Body of pancreas (tissue), 4 donors: ENCODE measurements at regions not wholly inside any gene's neighbourhood (a gene's known extent, or its start where the extent isn't known, plus 50 kb on each side); places are given as distances from the start of the nearest gene placed in this dataset.

Experiments used
- ATAC-seq: fragments of 150-250 bp; one replicate; pipeline ENCODE4 v1.9.1; 2016
- DNase-seq, 4 donors: peaks; one replicate each; pipeline ENCODE4 v3.0.0-alpha.2; 2019
- H3K27ac ChIP-seq, 4 donors: fragments of 200-600 bp; sonication (generic); 1 replicate in 3 of 4; 2 replicates in 1 of 4; pipeline versions ENCODE4 v1.5.1 to v1.6.1; 2016 to 2019; ENCODE audit warnings: mild to moderate bottlenecking in 1 of 4, mixed read lengths in 1 of 4, moderate library complexity in 1 of 4
- H3K27me3 ChIP-seq, 2 donors: fragments of 200-600 bp; sonication (generic); one replicate each; pipeline ENCODE4 v1.6.0; 2016; ENCODE audit warnings: mild to moderate bottlenecking in 1 of 2
- H3K36me3 ChIP-seq, 2 donors: fragments of 200-600 bp; sonication (generic); replicated peaks in 1 of 2; 2 replicates each; pipeline ENCODE4 v1.5.1; 2016; ENCODE audit warnings: low read depth in 2 of 2; ENCODE audit not compliant: insufficient read depth in 1 of 2
- H3K4me1 ChIP-seq: fragments of 200-600 bp; sonication (generic); one replicate; pipeline ENCODE4 v1.6.0; 2016
- H3K4me3 ChIP-seq, 2 donors: fragments of 200-600 bp; sonication (generic); 1 replicate in 1 of 2; 2 replicates in 1 of 2; pipeline ENCODE4 v1.5.1; 2016 to 2019
- H3K9me3 ChIP-seq, 3 donors: fragments of 200-600 bp; sonication (generic); 1 replicate in 2 of 3; 2 replicates in 1 of 3; pipeline ENCODE4 v1.5.1; 2016
- POLR2A ChIP-seq, 3 donors: fragments of 450-650 bp; IDR thresholded peaks; one replicate each; pipeline ENCODE4 v1.6.1; 2016; ENCODE audit warnings: antibody characterized with exemption in 3 of 3, mild to moderate bottlenecking in 2 of 3
- WGBS, 2 donors: methylation state at CpG; one replicate each; pipeline ENCODE4 v1.1.5; 2017; 5-methylcytosine and 5-hydroxymethylcytosine counted together
- intact Hi-C: fragments of 100-400 bp; cut with DNase I; formaldehyde crosslinking; loops from one replicate; pipeline ENCODE4 v1.15.1; 2023
- TF ChIP-seq, protein P1 (sequence below), 7 experiments: fragments of 450-650 bp in 4 of 7; fragments of 200-600 bp in 3 of 7; sonication (generic) in 3 of 7; IDR thresholded peaks; one replicate each; pipeline ENCODE4 v1.5.1; 2016 to 2019; ENCODE audit warnings: antibody characterized with exemption in 7 of 7

DNA sequence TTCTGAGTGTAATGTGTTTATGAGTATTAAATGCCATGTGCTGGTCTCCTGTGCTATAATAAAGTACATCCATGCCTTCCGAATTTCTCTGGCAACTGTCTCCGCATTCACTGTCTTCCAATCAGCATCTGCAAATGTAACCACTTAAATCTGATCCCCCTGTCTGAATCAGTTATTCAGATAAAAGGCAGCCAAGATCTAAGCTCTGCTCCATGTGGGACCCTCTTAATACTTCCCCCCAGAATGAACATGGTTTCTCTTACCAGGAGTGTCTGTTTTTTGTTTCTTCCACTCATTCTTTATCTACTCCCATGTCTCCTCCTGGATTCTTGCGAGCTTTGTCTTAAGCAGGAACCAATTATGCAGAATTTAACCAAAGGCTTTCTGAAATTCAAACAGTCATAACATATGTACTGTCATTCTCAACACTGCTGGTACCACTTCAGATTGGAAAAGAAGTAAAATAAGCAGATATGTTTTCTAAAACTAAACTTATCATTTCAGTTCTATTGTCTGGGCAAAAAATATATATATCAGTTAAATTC, 996.7 kb upstream of the FLRT2 start:
- TF ChIP-seq, protein P1, sequence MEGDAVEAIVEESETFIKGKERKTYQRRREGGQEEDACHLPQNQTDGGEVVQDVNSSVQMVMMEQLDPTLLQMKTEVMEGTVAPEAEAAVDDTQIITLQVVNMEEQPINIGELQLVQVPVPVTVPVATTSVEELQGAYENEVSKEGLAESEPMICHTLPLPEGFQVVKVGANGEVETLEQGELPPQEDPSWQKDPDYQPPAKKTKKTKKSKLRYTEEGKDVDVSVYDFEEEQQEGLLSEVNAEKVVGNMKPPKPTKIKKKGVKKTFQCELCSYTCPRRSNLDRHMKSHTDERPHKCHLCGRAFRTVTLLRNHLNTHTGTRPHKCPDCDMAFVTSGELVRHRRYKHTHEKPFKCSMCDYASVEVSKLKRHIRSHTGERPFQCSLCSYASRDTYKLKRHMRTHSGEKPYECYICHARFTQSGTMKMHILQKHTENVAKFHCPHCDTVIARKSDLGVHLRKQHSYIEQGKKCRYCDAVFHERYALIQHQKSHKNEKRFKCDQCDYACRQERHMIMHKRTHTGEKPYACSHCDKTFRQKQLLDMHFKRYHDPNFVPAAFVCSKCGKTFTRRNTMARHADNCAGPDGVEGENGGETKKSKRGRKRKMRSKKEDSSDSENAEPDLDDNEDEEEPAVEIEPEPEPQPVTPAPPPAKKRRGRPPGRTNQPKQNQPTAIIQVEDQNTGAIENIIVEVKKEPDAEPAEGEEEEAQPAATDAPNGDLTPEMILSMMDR (IDR thresholded peaks at IDR 0.05): no peak
- no peak for TF ChIP-seq POLR2A (IDR thresholded peaks at IDR 0.05)
- no peaks in the 10 kb centered on the region for H3K4me1 ChIP-seq
- intact Hi-C loops: no loop called here
- H3K27me3 ChIP-seq: no peaks in the 10 kb centered on the region
- H3K4me3 ChIP-seq: no peak overlapping the region
- WGBS, 2 donors: 92% methylated on average over 3 of the region's 3 CpGs
- H3K9me3 ChIP-seq: no peaks in the 10 kb centered on the region
- no peaks in the 10 kb centered on the region for H3K36me3 ChIP-seq
- ATAC-seq: no peak
- no peak overlapping the region for H3K27ac ChIP-seq
- DNase-seq: no peak

DNA sequence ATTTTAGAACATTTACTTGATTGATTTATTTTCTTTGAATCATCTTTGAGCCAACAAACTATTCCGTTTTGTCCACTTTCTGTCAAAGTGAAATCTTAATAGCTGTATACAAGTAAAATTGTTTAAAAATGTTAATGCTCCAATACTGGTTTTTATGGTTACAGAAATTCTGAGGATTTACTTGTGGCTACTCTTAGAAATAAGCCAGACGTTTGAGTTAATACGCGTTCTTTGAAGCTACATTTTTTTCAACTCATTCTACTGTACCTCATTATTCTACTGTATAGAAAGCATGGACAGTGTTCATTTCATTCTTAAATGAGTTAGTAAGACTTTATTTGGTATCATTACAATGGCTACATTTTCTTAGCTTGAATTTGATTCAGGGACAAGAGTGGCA, 996.2 kb upstream of the FLRT2 start:
- DNase-seq (no peak), ATAC-seq (no peak)
- no peaks in the 10 kb centered on the region for H3K9me3 ChIP-seq
- no peaks in the 10 kb centered on the region for H3K27me3 ChIP-seq
- TF ChIP-seq POLR2A (IDR thresholded peaks at IDR 0.05): no peak
- TF ChIP-seq, protein P1 (IDR thresholded peaks at IDR 0.05): no peak
- H3K36me3 ChIP-seq: no peaks in the 10 kb centered on the region
- no peaks in the 10 kb centered on the region for H3K4me1 ChIP-seq
- no peak overlapping the region for H3K27ac ChIP-seq
- H3K4me3 ChIP-seq: no peak overlapping the region
- intact Hi-C loops: no loop called here
- WGBS, 2 donors: 90 to 92% methylated on average over 4 of the region's 4 CpGs

DNA sequence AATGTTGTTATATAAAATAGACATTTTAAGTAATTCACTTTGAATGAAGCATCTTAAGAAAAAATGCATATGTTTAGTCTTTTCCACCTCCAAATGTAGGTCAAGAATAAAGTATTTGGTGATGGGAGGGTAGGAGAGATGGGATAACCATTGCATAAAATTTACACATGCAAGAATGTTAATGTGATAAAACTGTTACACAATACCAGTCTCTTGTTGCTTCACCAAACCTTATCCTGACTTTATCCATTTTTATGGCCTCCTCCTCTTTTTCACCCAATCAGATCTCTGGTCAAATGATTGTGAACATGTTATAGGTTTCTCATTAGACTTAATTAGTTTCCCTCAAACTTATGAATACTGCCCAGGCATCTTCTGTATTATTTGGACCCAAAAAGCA, 994.5 kb upstream of the FLRT2 start:
- H3K4me1 ChIP-seq: no peaks in the 10 kb centered on the region
- no peaks in the 10 kb centered on the region for H3K27me3 ChIP-seq
- DNase-seq (no peak), ATAC-seq (no peak)
- no peak for TF ChIP-seq POLR2A (IDR thresholded peaks at IDR 0.05)
- TF ChIP-seq, protein P1 (IDR thresholded peaks at IDR 0.05): no peak
- H3K9me3 ChIP-seq: no peaks in the 10 kb centered on the region
- intact Hi-C loops: no loop called here
- H3K36me3 ChIP-seq: no peaks in the 10 kb centered on the region
- no peak overlapping the region for H3K27ac ChIP-seq
- H3K4me3 ChIP-seq: no peak overlapping the region

DNA sequence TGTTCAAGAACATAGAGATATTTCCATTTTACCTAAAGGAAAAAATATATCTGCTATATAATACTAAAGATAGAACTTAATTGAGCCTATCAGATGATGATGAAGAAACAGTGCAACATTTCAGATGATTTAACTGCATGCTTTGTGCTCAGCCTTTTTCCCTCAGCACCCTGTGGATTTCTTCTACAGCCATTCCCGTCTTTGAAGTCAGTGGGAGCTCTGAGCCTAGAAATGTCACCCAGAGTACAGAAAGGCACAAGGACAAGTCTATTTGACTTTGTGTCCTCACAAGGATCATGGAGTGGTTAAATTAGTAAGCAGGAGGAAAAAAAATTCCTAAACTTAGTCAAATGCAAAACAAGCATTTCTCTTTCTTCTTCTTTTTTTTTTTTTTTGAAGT, 994.0 kb upstream of the FLRT2 start:
- no peaks in the 10 kb centered on the region for H3K9me3 ChIP-seq
- WGBS, 2 donors: 73 to 81% methylated on average over 1 of the region's 1 CpG
- TF ChIP-seq, protein P1 (IDR thresholded peaks at IDR 0.05): no peak
- no peak for TF ChIP-seq POLR2A (IDR thresholded peaks at IDR 0.05)
- no peaks in the 10 kb centered on the region for H3K27me3 ChIP-seq
- no peaks in the 10 kb centered on the region for H3K4me1 ChIP-seq
- no peak for DNase-seq
- no peak overlapping the region for H3K27ac ChIP-seq
- H3K36me3 ChIP-seq: no peaks in the 10 kb centered on the region
- no peak for ATAC-seq
- intact Hi-C loops: no loop called here
- no peak overlapping the region for H3K4me3 ChIP-seq

DNA sequence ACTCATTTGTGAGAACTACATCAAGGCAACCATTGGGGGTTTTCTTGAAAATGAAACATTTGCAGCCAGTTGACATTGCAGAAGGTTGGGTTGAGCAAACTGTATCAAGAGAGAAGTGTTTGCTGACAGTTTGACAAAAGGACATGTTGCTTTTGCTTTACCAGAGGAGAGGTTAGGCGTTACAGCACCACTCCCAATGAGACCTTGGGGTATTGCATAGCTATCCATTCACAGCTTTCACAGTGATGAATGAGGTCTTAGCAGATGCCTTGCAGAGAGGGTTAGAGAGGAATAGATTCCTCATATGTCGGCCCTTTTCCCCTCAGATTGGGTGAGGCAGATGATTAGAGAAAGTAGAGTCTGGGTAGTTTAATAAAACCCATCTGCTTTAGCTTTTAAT, 988.9 kb upstream of the FLRT2 start:
- ATAC-seq (no peak), DNase-seq (no peak)
- Histone ChIP-seq H3K4me1 (no peaks in the 10 kb centered on the region), H3K27ac (no peak overlapping the region), H3K9me3 (no peaks in the 10 kb centered on the region), H3K36me3 (no peaks in the 10 kb centered on the region), H3K27me3 (no peaks in the 10 kb centered on the region), H3K4me3 (no peak overlapping the region)
- 43 to 59% methylated on average over 2 of the region's 2 CpGs for WGBS, 2 donors
- intact Hi-C loops: no loop called here
- no peak for TF ChIP-seq POLR2A (IDR thresholded peaks at IDR 0.05)
- TF ChIP-seq, protein P1 (IDR thresholded peaks at IDR 0.05): no peak
